Coronary artery (tissue), 2 donors: ENCODE measurements at regions not wholly inside any gene's neighbourhood (a gene's known extent, or its start where the extent isn't known, plus 50 kb on each side); places are given as distances from the start of the nearest gene placed in this dataset.
A peak's percentile ranks its signal among the peaks of the same experiment; 100 is the strongest.

Experiments
- DNase-seq: peaks from one replicate; pipeline ENCODE4 v3.0.0-alpha.2; 2017; ENCODE audit warnings: low spot score
- H3K27ac ChIP-seq, 2 donors: fragments of 200-600 bp; sonication (generic); one replicate each; pipeline ENCODE4 v1.5.1; 2016 to 2019
- H3K4me3 ChIP-seq: fragments of 200-600 bp; sonication (generic); 2 replicates; pipeline ENCODE4 v1.5.1; 2016; ENCODE audit warnings: mild to moderate bottlenecking, moderate library complexity
- TF ChIP-seq, protein P1 (sequence below): fragments of 200-600 bp; sonication (generic); IDR thresholded peaks from one replicate; pipeline ENCODE4 v1.5.1; 2019; ENCODE audit warnings: antibody characterized with exemption

DNA sequence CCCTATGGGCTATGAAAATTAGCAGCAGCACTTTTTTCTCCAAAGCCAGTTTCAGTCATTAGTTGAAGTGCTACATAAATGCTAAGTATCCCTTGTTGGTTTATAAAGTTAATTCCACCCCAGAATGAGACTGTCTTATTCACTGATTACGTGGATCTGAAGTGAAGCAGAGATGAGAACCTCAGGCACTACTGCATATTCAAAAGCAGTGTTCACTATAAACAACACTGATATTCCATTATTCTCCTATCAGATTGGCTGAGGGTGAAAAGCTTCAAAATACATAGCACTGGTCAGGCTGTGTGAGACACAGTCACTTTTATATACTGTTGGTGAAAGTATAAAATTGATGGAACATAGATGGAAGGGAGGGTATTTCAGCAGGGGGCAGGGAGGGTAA, 395.7 kb upstream of the RARB start:
- no peak for DNase-seq
- TF ChIP-seq, protein P1, sequence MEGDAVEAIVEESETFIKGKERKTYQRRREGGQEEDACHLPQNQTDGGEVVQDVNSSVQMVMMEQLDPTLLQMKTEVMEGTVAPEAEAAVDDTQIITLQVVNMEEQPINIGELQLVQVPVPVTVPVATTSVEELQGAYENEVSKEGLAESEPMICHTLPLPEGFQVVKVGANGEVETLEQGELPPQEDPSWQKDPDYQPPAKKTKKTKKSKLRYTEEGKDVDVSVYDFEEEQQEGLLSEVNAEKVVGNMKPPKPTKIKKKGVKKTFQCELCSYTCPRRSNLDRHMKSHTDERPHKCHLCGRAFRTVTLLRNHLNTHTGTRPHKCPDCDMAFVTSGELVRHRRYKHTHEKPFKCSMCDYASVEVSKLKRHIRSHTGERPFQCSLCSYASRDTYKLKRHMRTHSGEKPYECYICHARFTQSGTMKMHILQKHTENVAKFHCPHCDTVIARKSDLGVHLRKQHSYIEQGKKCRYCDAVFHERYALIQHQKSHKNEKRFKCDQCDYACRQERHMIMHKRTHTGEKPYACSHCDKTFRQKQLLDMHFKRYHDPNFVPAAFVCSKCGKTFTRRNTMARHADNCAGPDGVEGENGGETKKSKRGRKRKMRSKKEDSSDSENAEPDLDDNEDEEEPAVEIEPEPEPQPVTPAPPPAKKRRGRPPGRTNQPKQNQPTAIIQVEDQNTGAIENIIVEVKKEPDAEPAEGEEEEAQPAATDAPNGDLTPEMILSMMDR = no peak
- Histone ChIP-seq H3K4me3 (no peak overlapping the region), H3K27ac (no peak overlapping the region)

DNA sequence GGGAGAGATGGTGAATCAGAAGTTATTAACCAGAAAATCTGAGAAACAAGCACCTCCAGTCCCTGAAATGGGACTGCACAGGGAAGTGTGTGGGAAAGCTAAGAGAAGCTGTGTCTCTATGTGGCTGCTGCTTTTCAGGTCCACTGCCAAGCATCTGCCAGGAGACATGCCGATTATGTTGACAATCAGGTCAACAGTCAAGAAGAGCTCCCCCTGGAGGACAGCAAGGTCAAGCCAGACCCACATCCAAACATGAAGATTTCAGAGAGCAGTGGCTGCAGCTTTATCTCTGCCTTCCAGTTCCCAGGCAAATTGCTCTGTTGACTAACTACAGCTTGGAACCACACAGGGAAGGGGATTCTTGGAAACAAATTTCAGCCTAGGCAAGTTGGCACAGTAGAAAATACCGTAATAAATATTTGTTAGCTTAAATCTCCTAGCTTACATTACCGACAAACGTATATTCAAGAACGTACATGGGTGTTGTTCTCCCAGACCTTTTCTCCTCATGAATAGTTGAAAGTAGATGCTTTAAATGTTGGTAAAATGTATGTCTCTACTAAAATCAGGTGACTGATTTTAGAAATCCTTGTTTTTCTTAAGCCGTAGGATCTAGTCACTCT, 394.5 kb upstream of the RARB start:
- TF ChIP-seq, protein P1 = no peak
- no peak for DNase-seq
- no peak overlapping the region for H3K27ac ChIP-seq

DNA sequence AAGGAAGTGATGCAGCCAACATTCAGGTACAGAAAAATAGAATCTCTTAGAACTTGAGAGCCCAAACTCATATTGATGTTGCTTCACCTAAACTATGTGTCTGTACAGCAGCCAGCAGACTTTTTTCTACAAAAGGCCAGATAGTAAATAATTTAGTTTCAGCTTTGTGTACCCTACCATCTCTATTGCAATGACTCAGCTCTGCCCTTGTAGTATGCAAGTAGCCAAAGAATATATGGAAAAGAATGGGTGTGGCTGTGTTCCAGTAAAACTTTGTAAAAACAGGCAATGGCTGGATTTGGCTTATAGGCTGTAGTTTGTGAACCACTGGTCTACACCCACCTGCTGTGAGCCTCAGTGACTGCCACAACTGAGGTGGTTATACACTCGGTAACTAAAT, 392.5 kb upstream of the RARB start:
- Histone ChIP-seq H3K4me3 (no peak overlapping the region), H3K27ac (no peak overlapping the region)
- DNase-seq = no peak
- TF ChIP-seq, protein P1 = no peak

More for the DNA sequence above, 394.5 kb upstream of the RARB start:
- no peak overlapping the region for H3K4me3 ChIP-seq

DNA sequence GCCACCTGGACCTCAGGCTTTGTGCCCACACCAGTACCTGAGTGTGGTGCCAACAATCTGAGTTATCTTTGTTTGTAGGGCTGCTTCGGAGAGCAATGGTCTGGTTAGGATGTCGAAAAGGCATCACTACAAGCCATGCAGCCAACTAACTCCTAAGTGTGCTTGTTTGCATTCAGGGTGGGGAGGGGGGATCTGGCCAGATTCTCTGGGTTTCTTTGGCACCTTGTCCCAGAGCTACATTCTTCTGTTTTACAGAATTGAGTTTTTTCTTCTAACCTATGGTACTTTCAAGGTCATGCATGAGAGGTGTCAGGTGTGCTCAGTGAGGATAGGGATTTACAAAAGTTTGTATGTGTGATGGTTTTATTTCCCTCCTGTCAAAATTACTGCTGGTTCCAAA, 391.4 kb upstream of the RARB start:
- no peak for DNase-seq

DNA sequence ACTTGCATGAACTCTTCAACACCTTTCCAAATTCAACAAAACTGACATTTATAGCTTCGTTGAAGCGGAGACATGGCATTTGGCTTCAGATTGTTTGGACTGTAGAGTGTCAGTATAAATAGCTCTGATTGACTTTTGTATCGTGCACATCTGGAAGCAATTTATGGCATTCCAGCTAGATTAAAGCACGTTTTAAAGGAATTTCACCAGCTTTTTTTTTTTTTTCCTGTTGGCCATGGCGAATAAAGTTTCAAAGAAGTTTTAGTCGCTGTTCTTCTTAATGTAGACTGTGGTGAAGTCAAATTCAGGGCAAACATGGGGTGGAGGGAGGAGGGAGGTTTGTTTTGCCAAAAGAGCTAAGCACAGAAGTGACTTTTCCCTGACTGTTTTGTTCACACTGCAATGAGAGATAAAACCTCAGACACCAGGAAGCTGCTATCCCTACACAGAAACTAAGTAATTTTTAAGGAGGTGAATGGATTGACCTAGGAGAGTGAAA, 391.0 kb upstream of the RARB start:
- Histone ChIP-seq H3K27ac (peak overlapping the region in 1 of 2 donors; percentile 35), H3K4me3 (peak overlapping the region; percentile 3)
- no peak for DNase-seq
- TF ChIP-seq, protein P1 = no peak

More for the DNA sequence above, 391.4 kb upstream of the RARB start:
- Histone ChIP-seq H3K4me3 (no peak overlapping the region), H3K27ac (peak overlapping the region in 1 of 2 donors; percentile 28)
- TF ChIP-seq, protein P1 = no peak

DNA sequence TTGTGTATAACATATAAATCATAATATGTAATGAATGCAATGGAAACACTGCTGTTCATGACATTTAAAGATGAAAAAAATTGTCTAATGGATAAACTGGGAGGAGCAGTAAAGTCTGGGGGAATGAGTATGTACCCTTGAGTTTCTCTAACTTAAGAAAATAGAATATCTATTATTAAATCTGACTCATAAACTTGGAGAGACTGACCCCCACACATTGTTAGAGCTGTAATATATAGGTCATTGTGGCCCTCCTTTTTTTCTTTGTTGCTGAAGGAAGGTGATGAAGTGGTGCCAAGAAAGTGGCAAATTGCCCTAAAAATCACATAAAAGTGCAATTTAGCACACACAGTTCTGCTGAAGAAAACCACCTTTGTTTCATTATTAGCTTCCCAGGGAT, 389.8 kb upstream of the RARB start:
- Histone ChIP-seq H3K4me3 (no peak overlapping the region), H3K27ac (peak overlapping the region in 1 of 2 donors; percentile 39)
- TF ChIP-seq, protein P1 = no peak
- no peak for DNase-seq

DNA sequence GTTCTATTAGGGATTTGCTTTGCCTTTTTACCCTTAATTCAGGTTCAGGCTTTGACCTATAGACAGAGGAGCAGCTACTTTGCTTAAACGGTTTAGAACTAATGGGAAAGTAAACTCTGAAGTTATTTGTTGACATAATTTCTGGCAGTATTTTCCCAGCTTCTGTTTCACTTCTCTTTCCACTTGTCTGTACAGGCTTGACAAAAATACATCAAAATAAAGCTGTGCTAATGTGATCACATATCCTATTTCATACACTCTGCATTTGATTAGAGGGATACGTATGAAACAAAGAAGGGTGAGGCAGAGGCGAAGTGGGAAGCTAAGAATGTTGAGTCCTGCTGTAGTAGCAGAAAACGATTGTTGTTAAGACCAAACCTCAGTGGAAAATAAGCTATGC, 389.1 kb upstream of the RARB start:
- Histone ChIP-seq H3K4me3 (no peak overlapping the region), H3K27ac (peak overlapping the region in 1 of 2 donors; percentile 39)
- no peak for DNase-seq
- TF ChIP-seq, protein P1 = no peak
